ENCODE measurements at regions not wholly inside any gene's neighbourhood (a gene's known extent, or its start where the extent isn't known, plus 50 kb on each side); places are given as distances from the start of the nearest gene placed in this dataset.
"Not testable (repeated sequence)": the region's sequence is repeated elsewhere in the genome, so short reads cannot be mapped to it uniquely, and the experiment has no call there.

DNA sequence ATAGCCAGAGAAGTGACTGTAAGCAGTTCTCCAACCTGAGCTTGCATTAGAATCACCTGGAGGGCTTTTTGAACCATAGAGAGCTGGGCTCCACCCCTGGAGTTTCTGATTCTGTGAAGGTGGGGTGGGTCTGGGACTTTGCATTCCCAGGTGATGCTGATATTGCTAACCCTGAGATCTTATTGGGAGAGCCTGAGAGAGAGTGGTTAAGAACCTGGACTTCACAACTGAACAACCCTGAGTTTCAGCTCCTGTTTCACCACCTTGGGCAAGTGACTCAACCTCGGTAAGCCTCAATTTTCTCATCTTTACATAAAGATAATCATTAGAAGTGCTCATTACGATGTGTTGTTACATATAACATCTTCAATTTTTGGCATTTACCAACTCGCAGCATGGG, 498.6 kb downstream of the EBF1 start:
- DNase-seq, result no peak

DNA sequence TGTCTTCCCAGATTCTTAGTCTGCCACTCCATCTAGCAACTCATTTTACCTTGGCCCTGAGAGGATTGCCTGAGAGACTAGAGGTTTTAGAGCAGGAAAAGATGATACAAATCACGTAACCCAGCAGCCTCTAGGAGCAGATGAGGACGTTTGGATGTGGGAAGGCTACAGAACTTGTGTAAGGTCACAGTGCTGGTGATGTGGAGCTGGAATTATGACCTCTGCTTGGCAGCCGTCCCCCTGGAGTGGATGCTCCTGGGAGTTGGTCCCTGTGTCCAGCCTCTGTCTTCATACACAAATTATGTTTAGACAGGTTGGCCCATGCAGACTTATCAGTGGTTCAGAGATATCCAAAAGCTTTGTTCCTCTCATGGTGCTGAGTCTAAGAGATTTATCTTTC, 499.0 kb downstream of the EBF1 start:
- DNase-seq, result no peak

DNA sequence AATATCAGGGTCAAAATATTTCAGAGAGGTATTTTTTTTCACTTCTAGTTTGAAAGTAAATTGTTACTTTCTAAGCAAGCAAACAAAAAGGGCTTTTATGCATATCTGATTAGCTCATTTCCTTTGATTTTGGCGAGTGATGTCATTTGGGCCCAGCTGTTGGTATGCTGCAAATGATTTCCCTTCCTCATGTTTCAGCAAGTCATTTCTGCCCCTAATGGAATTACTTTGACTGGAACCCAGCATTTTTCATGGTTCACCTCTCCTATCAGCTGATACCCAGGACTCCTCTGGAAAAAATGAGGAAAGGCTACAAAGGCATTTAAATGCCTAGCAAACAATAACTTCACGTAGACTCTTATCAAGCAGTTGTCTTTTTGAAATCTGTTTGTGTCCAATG, 500.6 kb downstream of the EBF1 start:
- no peak for DNase-seq

DNA sequence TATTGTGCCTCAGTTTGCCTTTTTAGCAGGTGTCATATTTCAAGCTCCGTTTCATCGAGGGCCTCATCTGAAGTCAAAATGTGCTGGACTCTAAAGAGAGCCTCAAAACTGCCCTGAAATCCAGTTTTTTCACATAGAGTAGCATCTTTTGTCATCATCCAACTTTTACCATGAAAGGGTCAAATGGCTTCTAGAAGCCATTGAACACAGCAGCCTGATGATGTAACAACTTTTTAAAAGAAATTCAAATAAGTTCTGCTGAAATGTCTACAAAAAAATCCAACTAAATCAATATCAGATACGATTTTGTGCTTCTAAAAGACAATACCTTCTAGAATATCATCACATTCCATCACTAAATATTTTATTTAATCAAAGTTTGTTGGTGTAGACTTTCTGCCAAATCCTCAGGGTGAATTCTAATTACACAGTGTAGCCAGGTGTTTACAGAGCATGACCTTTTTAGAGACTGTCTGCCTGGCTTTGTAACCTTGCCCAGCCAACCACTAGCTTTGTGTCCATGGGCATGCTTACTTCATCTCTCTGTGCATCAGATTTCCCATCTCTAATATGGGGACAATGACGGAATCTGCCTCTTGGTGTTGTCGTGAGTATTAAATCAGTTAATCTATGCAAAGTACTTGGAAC, 505.0 kb downstream of the EBF1 start:
- no peak for DNase-seq

DNA sequence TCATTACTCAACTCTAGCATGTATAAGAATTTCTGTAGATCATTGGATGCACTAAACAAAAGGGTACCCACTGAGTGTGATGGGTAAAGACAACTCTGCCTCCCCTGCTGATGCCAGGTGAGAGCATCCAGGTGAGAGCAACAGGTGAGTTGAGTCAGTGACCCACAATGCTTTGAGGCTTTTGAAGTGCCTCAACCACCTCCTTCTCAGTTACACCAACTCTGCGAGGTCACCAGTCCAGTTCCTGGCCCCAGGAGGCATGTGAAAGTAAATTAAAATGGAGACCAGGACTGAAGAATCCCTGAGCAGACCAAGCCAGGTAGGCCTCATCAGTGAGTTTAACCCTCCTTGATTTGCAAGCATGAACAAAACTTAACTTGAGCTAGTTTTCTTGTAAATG, 505.8 kb downstream of the EBF1 start:
- no peak for DNase-seq

DNA sequence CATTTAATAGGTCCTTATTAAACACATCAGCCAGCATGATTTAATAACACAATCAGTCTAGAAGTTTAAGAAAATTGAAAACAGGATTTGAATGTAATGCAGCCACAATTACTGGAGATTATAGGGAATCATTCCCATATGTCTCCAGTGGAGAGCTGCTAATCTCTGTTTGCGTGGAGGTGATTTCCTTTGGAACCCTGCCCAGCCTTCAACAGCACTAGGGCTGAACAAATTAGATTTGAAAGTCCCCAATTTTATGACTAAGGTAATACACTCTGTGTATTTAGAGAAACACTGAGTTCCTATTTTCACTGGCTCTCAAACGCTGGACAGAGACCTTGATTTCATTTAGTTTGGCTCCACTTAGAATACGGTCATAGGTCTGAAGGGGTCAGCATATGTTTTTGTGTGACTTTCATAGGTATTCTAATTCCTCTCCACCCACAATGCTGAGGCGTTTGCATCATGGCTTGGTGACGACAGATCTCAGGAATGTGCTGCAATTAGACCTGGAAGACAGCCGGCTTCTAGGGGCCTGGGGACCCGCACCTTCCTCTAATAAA, 508.3 kb downstream of the EBF1 start:
- no peak for DNase-seq

DNA sequence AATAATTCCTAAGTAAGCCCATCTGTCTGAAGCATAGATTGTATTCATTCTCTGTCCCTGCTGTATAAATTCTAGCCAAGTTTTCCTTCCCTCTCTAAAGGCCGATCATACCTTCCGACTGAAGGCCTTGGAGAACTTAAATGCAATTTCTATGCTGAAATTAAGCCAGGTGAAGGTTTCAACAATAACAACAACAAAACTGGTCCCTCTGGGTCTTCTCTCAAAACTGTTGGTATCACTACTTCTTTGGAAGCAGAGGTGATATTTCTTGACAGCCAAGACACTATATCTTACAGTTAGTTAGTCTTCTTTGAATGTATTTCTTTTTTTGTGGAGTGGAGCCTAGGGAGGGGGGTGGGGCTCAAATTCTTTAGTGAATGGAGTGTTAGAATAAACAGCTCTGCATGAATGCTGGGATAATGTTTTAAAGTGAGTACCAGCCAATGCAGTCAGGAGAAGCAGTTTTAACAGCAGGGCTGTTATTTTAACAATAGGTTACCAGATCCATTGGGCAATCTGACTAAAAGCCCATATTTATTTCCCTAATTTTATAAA, 508.9 kb downstream of the EBF1 start:
- DNase-seq, result no peak

DNA sequence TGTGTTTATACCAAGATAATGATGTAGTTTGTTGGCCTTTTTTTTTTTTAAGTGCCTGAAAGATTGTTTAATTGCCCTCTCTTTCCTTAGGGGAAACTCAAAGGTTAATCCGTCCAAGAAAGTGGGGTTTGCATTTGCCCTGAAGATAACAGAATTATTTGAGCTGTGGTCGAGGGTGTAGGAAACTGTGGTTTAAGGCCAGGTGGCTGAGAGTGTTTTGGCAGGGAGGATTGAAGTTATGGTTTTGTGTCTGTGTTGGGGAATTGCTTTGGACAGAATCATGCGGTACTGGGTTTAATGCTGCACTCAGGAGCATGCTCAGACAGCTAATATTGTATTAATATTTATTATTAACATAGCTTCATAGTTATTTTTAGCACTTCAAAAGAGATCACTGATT, 509.8 kb downstream of the EBF1 start:
- no peak for DNase-seq

DNA sequence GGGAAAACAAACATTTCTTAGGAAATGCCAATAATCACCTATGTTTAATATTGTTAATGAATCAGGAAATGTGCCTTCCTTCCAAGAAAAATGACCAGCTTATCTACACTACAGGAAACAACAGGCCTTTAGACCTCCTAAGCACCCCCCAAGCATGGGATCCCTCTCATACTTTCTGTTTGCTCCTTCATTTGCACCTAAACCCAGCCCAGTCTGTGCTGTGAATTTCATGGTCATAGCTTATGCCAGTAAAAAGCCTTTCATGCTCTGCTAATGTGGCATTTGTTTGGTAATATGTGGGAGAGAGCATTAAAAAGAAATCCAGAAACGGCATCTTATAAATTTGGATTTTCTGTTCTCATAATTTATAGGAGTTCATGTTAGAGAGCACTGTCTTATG, 511.1 kb downstream of the EBF1 start:
- DNase-seq, result no peak

DNA sequence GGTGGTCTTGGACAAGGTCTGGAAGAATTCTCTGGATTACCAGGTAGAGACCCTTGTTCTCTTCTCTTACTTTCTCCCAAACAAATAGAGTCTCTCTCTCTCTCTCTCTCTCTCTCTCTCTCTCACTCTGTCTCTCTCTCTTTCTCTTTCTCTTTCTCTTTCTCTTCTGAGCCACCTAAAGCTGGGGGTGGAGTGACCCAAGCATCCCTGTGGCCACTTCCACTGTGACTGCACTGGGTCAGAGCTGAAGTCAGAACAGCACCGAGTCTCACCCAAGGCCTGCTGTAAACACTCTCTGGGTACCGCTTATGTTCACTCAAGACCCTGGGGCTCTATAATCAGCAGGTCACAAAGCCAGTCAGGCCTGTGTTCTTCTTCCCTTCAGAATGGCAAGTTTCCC, 513.7 kb downstream of the EBF1 start:
- no peak for DNase-seq

DNA sequence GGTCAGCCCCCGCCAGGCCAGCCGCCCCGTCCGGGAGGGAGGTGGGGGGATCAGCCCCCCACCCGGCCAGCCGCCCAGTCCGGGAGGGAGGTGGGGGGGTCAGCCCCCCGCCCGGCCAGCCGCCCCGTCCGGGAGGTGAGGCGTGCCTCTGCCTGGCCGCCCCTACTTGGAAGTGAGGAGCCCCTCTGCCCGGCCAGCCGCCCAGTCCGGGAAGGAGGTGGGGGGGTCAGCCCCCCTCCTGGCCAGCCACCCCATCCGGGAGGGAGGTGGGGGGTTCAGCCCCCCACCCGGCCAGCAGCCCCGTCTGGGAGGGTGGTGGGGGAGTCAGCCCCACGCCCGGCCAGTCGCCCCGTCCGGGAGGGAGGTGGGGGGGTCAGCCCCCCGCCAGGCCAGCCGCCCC, 517.0 kb downstream of the EBF1 start:
- not testable (repeated sequence) for DNase-seq

DNA sequence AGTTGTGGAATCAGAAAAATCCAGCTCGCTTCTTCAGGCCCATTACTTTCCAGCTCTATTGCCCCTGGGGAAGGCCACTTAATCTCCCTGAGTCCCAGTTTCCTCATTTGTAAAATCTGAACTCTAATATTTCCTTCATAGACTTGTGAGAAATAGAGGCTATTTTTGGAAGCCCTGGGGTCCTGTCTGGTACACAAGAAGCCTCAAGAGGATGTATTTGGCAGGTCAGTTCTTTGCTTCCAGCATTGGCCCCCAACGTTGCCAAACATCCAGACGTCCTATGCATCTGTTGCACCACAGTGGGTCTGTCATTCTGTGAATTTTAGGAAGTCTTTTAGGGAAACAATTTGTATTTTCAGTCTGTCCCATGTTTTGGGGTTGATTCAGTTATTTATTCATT, 525.9 kb downstream of the EBF1 start:
- no peak for DNase-seq

DNA sequence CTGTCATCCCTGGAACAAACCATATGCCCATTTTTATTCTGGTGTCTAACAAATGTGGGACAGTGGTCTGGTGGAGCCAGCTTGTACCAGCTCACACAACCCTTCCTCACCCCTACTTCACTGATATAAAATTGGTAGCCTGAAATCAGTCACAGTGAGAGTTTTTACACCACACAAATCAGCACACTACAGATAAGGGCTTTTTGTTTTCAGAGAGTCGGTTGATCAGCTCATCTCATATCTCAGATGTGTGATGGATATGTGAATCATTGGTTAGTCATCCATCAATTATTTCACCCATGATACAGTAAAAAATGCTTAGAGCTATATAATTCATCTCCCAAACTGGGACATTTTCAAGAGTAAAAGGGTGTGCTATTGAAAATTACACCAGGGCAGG, 529.2 kb downstream of the EBF1 start:
- no peak for DNase-seq

DNA sequence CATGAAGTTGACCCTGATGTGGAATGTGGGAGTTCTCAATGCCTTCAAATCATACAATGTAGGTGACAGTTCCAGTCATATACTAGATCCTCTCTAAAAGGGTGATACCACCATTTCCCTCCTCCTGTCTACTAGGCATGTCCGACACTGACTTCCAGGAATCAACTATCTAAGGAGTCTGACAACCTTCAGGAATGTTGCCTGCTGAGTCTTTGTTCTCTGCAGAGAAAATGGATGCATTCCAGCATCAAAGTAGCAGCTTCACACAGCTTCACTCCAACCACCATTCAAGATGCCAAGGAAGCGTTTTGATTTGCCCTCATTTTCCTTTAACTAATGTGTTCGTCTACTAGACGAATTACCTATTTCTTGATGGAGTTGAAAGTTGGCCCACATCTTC, 530.2 kb downstream of the EBF1 start:
- no peak for DNase-seq

DNA sequence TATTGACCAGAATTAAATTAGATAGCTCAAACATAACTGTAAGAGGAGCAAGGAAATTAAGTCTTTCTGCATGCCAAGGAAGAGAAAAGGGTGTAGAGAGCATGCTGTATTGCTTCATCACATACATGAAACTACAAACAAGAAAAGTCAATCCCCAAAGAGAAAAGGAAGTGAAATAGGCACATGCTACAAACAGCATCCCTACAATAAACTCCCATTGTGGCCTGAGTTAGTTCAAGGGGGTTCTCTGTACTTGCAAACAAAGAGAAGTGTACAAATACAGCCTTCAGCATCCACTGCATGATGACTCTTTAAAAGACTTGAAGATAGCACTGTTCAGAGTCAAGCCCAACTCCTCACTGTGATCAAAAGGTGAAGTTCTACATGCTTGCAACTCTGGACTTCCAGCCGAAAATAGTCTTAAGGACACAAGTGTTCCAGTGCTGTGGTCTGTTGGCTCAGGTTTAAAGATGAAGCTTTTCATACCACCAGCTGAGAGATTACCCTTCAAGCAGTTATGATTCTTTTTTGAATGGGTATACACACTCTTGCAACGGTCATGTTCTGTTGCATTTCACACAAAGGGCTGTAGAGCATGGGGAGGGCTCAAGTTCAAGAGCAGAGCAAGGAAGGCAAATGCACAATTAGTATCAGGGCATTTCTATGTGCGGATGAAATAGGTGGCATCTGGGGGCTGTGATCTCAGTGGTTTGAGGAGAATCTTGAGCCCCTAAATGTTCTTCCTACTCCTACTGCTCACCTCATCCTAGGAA, 534.5 kb downstream of the EBF1 start:
- DNase-seq, result no peak

DNA sequence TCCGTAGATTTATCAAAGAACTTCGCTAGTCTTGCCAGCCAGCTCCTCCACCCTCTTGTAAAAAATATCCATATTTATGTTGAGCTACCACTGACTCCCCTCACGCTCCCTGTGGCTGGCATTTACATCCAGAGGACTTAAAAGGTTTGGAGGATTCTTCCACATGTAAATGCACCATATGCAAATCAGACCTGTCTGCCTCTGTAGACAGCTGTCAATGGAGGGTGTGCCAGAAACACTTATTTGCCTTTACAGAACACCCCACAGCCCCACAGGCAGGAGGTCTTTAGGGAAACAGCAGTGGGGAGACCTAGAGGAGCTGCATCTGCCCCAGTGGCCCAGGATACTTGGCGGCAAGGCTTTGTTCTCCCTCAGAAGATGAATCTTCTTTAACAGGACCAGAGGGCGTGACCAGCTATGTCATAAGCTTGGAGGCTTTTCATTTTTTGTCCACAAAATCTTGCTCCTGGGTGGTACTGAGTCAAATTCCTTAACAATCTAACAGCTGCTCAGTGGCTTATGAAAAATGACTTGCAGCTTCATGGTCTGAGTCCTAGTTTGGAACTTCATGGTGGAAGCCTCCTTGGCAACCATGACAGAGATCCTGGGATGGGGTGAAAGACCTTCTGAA, 535.8 kb downstream of the EBF1 start:
- no peak for DNase-seq

DNA sequence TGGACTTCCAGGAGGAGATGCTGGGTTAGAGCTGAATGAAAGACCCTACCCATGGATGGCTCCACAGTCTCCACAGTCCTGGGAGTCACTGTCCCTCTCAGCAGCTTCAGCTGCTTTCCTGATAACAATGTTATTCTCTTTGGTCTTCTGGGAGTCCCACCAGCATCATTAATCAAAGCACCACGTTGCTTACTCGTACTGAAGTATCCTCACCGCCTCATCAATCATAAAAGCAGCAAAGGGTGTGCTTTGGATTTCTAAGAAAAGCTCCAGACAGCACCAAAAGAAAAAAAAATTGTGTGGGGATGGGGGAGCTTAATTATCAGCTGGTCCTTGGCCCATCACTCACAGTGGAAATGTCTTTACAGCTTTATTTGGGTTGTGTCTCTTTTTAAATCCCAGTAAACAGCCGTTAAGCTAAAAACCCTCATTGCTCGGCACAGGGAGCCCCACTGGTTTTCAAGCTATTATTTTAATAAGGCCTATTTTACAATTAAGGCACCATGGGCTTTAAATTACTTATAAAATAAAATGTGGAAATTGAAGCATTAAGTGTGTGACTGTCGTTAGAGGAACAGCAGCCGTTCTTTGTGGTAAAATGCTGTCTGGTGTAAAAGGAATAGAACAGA, 538.0 kb downstream of the EBF1 start:
- DNase-seq, result no peak

DNA sequence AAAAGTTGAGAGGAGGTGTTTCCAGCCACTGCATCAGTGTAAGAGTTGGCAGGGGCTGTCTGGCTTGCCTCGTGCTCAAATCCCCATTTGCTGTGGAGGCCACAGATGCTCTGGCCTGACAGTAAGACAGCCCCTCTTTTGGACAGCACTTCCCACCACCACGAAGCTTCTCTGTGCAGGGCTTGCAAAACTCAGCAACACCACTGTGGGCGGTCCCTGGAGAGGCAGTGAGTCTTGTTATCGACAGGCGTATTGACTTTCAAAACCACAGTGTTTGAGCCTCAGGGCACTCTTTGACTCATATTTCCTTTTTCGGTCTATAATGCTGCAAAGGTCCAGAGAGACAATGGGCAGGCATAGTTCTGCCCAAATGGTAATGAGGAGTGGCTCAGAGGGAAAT, 539.5 kb downstream of the EBF1 start:
- no peak for DNase-seq

DNA sequence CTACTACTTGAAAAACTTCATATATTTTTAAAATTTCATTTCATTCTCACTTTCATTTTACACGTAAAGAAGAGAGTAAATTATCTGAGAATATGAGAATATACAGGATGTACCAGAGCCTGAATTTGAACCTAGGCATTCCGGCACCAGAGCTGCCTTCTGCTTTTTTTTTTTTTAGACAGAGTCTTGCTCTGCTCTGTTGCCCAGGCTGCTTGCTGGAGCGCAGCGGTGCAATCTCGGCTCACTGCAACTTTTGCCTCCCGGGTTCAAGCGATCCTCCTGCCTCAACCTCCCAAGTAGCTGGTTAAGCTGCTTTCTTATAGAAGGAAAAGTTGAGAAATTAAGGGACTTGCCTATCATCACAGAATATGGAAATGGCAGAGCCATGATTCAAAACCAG, 540.1 kb downstream of the EBF1 start:
- no peak for DNase-seq

DNA sequence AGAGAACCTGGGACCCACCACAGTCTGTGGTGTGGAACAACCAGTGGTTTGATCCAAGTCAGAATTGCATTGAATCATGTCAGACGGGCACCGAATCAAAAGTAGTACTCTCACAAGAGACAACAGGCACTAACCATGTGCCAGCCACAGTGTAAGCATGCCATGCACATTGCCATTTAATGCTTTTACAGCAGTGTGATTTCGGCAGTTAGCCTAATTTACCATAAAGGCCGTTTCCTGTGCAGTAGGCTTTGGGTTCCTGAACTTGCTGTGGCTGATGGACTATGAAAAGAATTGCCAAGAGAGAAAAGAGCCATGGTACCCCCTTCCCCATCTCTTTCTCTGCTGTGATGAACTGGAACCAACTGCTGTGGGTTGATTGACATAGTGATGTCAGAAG, 540.6 kb downstream of the EBF1 start:
- no peak for DNase-seq

DNA sequence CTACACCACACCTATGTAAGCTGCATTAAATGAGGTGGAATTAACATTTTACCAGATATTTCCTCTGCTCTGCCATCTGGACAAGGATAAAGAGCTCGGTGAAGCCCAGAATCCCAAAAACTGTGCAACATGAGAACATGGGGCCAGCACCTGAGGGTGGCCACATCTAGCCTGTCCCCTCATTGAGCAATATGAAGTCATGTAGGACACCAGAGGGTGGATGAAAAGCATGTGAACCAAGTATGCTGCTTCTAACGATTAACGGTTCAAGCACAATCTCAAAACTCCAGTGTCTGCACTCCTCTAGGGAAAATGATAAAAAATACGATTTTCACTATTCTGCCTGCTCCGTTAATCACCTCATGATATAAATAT, 545.8 kb downstream of the EBF1 start:
- no peak for DNase-seq

DNA sequence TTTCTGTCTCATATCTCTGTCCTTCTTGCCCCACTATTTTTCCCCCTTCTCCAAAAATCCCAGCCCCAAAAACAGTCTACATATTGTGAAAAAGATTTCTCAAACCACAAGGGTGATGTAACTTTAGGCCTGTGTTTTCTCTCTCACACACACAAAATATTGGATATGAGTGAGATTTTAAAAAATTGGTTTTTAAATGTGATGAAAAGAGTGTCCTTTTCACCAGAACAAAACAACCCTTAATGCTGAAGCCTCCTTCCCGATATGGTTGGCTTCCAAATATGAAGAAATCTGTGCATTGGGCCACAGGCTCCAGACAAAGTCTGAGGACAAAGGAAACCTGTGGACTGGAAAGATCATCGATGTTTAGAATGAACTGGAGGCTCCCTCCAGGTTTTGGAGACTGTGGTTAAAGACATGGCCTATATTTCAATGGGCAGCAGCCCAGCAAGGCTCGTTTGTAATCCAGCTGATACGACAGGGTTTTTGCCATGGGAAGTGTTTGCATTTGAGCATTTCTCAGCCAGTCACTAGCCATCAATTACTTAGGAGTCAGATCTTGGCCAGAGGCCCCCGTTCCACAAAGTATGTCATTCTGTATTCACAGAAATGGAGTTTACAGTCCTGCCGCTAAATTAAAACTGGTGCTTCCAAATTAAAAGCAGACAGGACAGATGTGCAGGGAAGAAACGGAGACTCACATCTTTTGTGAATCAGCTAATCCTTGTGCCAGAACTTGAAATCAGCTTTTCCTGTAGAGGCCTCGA, 546.3 kb downstream of the EBF1 start:
- DNase-seq, result no peak

DNA sequence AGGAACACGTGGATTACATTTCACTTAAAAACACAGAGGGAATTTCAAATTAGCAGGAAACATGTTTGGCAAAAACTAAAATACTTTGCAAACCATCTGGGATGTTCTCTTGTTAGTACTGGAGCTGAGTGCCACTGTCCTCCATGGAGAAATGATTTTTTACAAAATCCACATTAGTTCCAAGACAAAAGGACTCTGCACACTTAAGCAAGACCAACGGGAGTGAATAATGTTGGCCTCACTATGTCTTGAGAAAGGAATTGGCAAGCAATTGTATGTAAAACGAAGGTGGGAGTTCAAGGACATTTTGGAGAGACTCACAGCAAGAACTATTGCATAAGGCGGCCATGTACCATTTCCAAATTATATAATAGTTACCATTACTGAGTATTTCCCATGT, 547.5 kb downstream of the EBF1 start:
- no peak for DNase-seq

Data from RPMI8226 (cell line).